GM10266 (cell line): ENCODE measurements at regions not wholly inside any gene's neighbourhood (a gene's known extent, or its start where the extent isn't known, plus 50 kb on each side); places are given as distances from the start of the nearest gene placed in this dataset.

ENCODE experiments used
- DNase-seq: peaks from one replicate; pipeline ENCODE4 v3.0.0; 2012; ENCODE audit errors: extremely low spot score
- CTCF ChIP-seq: IDR thresholded peaks from 2 replicates; pipeline ENCODE4 v1.5.1; 2012; ENCODE audit warnings: mild to moderate bottlenecking, low read depth; ENCODE audit not compliant: control insufficient read depth, insufficient read depth; ENCODE audit errors: missing control alignments

DNA sequence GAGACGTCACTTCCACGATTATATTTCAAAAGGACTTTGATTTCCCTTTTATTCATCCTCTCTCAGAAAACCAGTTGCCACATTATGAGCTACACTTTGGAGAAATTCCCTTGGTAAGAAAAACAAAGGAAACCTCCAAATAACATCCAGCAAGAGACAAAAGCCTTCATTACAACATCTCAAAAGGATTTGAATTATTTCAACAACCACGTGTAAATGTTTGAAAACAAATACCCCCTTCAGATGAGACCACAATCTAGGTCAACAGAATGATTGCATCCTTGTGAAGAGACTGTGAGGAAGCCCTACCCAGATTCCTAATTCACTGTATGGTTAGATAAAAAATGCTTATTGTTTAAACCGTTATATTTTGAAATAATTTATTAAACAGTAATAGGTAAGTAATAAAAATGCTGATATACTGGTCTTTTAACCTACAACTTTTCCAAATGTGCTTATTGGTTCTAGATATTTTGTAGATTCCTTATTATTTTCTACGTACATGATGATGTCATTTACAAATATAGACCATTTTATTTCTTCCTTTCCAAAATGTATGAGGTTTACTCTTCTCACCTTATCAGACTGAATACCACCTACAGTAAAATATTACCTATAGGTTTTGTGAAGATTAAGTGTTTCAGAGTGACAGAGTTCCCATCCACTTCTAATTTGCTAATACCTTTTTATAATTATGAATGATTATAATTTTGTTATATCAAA lies 922.7 kb upstream of the CHAC2 start:
- TF ChIP-seq CTCF: no peak
- DNase-seq: no peak

DNA sequence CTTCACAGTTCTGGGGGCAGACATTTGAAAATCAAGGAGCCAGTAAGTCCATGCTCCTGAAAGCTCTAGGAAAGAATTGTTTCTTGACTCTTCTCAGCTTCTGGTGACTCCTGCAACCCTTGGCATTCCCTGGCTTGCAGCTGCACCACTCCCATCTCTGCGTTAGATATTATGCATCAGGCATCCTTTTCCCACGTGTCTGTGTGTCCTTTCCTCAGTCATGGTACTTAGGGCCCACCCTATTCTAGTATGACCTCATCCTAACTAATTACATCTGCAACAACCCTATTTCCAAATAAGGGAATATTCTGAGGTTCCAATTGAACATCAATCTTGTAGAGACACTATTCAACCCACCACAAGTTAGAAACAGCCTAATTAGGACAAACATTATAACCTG lies 931.7 kb upstream of the CHAC2 start:
- no peak for TF ChIP-seq CTCF
- no peak for DNase-seq

DNA sequence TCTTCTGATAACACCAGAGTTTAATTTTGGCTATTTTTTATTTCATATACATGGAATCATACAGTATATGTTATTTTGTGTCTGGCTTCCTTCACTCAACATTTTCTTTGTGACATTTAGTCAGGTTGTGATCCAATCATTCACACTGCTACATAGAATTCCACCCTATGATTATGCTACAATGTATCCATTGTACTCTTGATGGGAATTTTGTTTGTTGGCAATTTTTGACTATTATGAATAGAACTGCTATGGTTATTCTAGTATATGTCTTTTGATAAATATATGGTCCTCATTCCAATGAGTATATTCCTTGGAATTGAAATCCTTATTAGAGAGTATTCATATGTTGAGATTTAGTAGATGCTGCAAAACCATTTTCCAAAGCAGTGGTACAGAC lies 936.4 kb upstream of the CHAC2 start:
- TF ChIP-seq CTCF: no peak
- DNase-seq: no peak

- no peak for TF ChIP-seq CTCF
Measured at GRCh38 chr2:52828112-52828511, 939.5 kb upstream of the CHAC2 start.

DNA sequence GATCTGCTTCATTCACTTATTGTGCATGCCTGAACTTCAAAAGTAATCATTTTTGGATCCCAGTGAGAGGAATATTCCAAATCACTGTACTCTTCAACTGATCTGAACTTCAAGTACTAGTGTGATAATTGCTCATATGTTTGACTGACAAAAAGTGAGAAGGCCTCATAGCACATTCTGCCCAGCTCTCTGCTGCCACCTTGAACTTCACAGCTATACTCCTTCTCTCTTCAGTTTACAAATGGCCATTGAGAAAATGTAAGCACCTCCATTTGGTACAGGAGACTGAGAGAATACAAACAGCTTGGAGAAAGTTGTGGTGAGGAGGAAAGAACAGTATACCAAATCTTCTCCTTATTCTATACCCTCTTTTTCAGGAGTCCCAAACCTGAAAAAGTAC lies 946.0 kb upstream of the CHAC2 start:
- no peak for DNase-seq
- no peak for TF ChIP-seq CTCF

More at GRCh38 chr2:52828112-52828511, 939.5 kb upstream of the CHAC2 start:
- DNase-seq: no peak

- no peak for DNase-seq
- TF ChIP-seq CTCF: no peak
Measured at GRCh38 chr2:52818958-52819357, 948.6 kb upstream of the CHAC2 start.

GRCh38 chr2:52810460-52810859 lies 957.1 kb upstream of the CHAC2 start:
- peak; percentile 42 for TF ChIP-seq CTCF

More at GRCh38 chr2:52810460-52810859, 957.1 kb upstream of the CHAC2 start:
- peak; percentile 8 for DNase-seq
